ENCODE measurements at regions not wholly inside any gene's neighbourhood (a gene's known extent, or its start where the extent isn't known, plus 50 kb on each side); places are given as distances from the start of the nearest gene placed in this dataset.
"Not testable (repeated sequence)": the region's sequence is repeated elsewhere in the genome, so short reads cannot be mapped to it uniquely, and the experiment has no call there.

DNA sequence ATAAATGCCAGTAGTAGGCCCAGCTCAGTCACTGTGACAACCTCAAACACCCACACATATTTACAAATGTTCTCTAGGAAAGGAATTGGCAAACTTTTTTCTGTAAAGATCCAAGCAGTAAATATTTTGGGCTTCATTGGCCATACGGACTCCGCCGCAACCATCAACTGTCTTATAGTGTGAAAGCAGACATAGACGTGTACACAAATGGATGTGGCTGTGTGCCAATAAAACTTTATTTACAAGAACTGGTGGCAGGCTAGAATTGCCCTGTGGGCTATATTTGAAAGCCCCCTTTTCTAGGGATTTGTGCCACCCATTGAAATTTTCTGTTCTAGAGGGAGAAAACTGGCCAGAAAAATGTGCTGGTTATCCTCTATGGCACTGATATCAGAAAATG, 683.8 kb upstream of the EEF2KMT start:
- no peak for DNase-seq

DNA sequence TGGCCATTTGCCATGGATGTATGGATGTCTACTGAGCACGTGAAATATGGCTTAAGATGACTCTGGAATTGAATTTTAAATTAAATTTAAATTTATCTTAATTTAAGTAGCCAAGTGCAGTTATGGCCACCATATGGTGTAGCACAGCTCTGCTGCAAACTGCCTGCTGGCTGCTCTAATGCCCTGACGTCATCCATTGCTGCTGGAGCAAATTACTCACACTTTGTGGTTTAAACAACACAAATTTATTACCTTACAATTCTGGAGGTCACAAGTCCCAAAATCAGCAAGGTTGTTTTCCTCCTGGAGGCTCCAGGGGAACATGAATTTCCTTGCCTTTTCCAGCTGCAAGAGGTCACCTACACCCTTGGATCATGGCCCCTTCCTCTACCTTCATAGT, 679.3 kb upstream of the EEF2KMT start:
- DNase-seq = no peak

DNA sequence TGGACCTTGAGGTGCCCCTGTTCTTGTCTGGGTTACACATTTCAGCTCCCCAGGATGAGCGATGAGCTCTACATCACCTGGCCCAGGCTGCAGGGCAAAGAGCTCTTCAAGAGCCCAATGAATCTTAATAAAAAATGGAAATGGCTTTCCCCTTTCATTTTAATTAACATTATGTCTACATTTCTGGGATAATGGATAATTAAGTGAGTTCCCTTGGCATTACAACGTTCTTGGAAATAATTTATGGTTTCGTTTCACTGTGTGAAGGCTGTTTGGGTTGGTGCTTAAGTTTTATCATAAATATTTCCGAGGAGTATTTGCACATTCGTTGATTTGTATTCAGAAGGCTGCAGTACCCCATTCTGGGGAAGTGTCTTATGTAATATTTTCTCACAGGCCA, 678.3 kb upstream of the EEF2KMT start:
- DNase-seq = no peak

- no peak for DNase-seq
Observed at GRCh38 chr16:5770118-5770517, 672.5 kb upstream of the EEF2KMT start.

DNA sequence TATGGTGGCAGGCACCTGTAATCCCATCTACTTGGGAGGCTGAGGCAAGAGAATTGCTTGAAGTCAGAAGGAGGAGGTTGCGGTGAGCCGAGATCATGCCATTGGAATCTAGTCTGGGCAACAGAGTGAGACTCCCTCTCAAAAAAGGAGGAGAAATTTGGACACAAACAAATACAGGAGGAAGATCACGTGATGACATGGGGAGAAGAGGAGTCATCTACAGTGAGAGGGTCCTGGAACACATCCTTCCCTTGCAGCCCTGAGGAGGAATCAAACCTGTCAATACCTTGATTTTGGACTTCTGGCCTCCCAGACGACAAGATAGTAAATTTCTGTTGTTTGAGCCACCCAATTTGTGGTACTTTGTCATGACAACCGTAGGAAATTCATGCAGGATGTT, 671.9 kb upstream of the EEF2KMT start:
- DNase-seq = no peak

DNA sequence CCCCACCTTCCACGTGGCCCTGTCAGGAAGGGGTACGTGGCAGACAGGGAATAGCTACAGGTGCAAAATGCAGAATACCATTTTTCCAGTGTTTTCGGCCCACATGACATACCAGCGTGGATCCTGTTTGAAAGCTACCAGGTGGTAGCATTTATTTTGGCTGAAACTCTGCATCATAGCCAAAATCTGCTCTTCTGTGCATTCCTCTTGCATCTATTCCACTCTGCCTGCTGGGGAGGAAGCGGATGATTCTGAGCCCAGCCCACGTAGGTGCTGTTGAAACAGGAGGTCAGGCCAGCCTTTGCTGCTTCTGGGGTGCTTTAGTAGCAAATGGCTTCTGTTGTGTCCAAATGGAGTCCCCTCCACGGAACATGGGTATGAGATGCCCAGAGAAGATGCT, 670.9 kb upstream of the EEF2KMT start:
- DNase-seq = no peak

GRCh38 chr16:5763176-5763575, 665.6 kb upstream of the EEF2KMT start:
- DNase-seq = no peak

DNA sequence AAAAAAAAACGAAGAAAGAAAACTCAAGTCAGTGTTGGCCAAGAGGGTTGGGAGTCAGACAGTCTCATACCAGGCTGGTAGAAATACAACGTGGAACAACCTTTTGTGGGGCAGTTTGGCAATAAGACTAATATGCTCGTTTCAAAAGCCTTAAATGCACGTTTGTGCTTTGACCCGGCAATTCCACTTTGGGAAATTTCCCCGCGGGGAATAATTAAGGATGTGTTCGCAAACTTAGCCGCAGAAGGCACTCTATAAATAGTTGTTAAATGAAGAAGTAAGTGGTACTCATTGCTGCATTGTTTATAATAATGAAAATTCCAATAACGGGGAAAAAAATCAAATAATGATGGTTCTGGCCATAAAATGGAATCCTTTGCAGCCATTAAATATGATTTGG, 664.8 kb upstream of the EEF2KMT start:
- DNase-seq = no peak

- no peak for DNase-seq
Observed at GRCh38 chr16:5761592-5761991, 664.0 kb upstream of the EEF2KMT start.

GRCh38 chr16:5758281-5758680, 660.7 kb upstream of the EEF2KMT start:
- DNase-seq = no peak

GRCh38 chr16:5756969-5757368, 659.4 kb upstream of the EEF2KMT start:
- no peak for DNase-seq

DNA sequence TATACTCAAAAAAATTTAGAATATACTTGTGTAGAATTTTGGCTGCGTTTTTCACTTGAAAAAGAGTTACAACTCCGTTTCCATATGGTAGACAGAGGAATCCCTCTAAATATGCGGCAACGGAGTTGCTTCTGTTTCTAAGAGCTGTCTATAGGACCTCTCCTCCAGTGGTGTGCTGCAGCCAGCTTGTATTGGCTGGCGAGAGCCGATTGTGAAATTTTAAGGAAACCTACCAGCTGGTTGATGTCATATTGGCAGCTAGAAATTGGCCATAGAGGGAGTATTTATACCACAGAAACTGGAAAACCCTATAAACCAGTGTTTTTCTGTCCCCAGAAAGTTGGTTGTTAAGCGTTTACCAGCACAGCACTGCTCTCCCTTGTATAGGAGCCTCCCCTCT, 655.8 kb upstream of the EEF2KMT start:
- no peak for DNase-seq

DNA sequence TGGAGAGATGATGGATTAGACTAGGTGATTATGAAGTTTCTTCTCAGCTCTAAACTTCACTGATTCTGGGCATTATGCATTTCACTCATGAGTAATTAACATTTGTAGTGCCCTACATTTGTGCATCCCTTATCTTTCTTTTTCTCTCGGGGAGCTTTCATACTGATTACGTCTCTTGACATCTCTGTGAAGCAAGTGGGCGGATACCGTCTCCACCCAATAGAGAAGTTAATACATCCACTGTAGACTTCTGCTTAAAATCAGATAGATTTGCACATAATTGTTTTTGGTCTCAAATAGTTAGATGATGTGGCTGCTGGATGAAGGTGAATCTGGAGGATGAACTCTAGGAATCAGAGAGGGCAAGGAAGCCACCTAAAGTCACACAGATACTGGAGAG, 653.6 kb upstream of the EEF2KMT start:
- no peak for DNase-seq

GRCh38 chr16:5750439-5750838, 652.8 kb upstream of the EEF2KMT start:
- not testable (repeated sequence) for DNase-seq

- DNase-seq = no peak
Observed at GRCh38 chr16:5738586-5738985, 641.0 kb upstream of the EEF2KMT start.

GRCh38 chr16:5736209-5736930, 638.8 kb upstream of the EEF2KMT start:
- DNase-seq = no peak

DNA sequence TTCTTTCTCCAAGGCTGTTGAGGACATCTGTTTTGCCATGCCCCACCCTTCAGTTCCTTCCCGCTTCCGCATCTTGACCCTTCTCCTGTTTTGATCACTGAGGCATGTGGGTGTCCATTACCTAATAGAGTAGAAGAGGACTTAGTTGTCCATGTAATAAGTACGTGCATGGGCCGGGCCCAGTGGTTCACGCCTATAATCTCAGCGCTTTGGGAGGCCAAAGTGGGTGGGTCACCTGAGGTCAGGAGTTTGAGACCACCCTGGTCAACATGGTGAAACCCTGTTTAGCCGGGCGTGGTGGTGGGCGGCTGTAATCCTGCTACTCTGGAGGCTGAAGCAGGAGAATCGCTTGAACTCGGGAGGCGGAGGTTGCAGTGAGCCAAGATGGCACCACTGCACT, 637.8 kb upstream of the EEF2KMT start:
- DNase-seq = no peak

GRCh38 chr16:5730783-5731182, 633.2 kb upstream of the EEF2KMT start:
- DNase-seq = no peak

DNA sequence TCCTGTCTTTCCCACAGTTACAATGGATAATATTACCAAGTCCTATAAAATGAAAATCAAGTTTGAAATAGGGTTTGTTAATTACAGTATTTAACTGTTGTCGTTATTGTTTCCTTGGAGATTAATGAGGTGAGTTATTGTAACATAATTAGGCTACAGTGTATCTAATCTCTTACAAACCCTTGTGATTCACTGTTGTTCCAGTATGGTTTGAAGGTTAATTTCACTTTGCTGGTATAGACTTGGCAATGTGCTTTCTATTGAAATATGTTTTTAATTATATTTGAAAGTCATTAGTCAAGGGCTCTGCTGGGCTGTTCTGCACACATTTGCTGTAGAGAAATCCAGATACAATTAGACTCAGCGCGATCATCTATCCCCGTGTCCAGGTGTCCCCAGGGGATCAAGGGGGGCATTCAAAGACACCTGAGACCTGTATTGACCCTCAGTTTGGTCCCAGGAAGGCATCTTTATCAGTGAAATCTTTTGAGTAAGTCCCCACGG, 624.6 kb upstream of the EEF2KMT start:
- no peak for DNase-seq

DNA sequence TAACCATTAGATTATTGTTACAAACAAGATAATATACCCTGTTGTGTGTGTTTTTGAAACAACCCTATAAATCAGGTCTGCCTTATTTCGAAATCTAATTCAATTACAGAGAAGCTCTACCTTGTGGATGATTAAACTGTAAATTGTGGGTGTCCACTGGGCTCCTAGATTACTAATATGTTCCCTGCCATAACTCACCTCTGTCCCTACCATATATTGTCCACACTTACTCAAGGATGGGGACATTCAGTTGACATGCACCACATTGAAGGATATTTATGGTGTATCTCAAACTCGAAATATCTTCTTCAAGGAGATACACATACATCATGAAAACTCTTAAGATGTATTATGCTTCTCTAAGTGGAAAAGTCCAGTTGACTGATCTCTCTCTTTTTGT, 617.6 kb upstream of the EEF2KMT start:
- no peak for DNase-seq

- DNase-seq = no peak
Observed at GRCh38 chr16:5709889-5710288, 612.3 kb upstream of the EEF2KMT start.

DNA sequence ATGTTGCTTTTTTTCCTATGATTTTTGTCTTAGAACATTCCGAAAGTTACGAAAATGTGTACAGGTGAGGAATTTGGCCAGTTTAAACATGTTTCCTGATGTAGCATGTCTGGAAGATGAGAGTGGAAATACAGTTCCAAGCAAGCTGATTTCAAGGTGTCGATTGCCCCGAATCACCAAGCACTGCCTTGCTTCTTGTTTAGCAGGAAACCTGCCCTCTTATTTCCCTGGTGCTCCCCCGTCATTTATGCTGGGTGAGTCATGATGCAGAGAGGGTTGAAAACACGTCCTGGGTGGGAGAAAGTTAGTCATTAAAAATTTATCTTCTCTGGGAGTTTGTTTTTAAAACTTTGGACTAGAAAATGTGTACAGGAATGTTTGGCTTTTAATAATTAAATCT, 608.6 kb upstream of the EEF2KMT start:
- DNase-seq = no peak

DNA sequence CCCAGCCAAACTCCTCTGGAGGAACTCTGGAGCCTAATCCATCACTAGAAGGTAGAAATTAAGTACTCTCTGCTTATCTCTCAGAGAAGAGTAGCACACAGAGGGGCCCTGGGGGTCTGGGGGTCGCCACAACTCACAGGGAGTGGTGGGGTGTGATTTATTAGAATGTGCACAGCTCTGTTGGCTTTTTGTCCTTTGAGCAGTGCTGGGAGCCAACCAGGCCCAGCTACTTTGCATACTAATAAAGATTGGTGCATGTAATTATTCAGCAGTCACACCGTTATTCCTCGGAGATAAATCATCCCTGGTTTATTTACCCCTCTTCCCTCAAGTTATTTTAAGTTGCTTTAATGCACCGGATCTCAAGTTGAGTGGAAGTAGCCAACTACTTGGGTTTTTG, 606.7 kb upstream of the EEF2KMT start:
- DNase-seq = no peak

GRCh38 chr16:5693426-5693825, 595.8 kb upstream of the EEF2KMT start:
- DNase-seq = no peak

DNA sequence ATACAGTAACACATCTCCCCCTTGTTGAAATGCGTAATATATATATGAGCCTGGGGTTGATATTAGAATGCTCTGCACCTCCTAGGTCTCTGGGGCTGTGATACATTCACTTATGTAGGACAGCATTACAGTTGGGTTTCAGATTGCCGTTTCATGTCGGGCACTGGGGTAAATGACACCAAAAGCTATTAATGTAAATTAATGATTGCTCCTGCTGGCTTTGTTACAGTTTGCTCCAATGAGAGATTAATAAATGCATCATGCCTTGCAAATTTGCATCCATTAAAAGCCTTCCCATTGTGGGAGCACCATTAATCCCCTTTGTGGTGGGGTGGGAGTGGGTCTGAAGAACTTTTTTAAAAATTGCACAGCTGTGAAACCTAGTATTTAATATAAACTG, 584.4 kb upstream of the EEF2KMT start:
- DNase-seq = no peak
